NCI-H774 (cell line): ENCODE measurements at regions not wholly inside any gene's neighbourhood (a gene's known extent, or its start where the extent isn't known, plus 50 kb on each side); places are given as distances from the start of the nearest gene placed in this dataset.

ENCODE experiments used
- DNase-seq: peaks from one replicate; lab custom pipeline; 2025; lab: John Stamatoyannopoulos, UW

DNA sequence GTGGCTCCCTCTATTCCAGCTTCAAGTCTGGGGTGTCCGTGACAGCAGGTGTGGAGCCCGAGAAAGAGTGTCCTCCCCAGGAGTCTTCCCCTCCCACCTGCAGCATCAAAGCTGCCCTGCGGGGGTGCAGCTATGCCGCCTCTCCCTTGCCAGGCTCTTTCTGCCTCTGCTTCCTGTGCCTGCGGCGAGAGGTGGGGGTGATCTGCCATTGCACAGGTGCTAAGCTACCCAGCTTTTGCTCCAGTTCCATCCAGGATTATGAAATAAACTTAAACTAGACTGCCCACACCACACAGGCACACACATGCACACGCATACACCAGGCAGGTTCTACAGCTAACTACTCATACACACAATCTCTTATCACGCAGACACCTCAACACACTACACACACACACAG, 104.7 kb upstream of the CLDN10 start:
- DNase-seq = no peak

GRCh38 chr13:95451656-95452055, 100.9 kb upstream of the CLDN10 start:
- DNase-seq = no peak

DNA sequence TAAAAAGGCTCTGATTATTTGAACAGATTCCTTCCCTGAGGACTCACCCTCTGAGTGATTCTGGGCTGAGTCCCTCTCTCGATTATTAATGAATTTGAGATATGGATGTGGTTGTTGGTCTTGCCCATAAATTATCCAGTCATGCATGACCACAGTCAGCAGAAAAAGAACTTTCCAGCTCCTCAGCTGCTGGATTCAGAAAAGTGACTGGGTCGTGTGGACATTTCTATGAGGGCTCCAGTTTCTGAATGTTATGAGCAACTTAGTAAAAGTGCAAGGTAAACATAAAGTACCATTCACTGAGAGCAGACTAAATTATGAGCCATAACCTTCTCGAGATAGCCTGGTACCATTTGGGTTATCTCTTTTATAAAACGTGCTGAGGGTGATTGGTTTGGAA, 100.1 kb upstream of the CLDN10 start:
- DNase-seq = no peak

DNA sequence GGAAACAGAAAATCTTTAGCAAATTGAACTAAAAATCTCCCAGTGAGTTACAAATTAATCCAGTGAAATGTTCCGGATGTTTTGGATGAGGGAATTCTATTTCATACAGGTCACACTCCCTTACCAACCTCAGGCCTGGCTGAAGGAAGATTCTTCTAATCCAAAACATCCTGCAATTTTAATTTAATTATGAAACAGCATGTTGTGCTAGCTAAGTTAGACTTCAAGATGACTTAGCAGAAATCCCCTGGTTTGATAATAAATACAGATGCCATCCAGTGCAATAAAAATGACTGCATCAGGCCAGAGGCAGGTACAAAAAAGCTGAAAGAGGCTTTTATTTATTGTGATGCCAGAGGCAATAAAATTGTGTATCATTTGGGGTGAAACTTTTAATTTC, 96.7 kb upstream of the CLDN10 start:
- no peak for DNase-seq

DNA sequence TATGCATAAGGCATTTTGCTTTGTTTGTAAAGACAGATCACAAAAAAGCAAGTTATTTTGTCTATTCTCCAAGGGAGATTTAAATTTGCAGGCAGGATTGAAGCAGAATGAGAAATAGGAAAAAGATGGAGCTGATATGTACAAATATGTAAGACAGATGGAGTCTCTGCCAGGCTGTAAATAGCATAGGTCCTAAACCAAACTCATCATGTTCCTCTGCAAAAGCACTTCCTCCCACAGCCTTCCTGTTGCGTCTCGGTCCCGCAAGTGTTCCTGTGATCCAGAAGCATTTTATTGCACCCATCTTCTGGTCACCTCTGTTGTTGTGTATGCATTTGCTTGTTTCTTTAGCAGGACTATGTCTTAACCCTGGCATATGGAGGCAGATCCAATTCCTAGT, 95.7 kb upstream of the CLDN10 start:
- no peak for DNase-seq

- DNase-seq = no peak
Observed at GRCh38 chr13:95457294-95457693, 95.2 kb upstream of the CLDN10 start.

- no peak for DNase-seq
Observed at GRCh38 chr13:95462801-95463200, 89.7 kb upstream of the CLDN10 start.

GRCh38 chr13:95463531-95463930, 89.0 kb upstream of the CLDN10 start:
- DNase-seq = no peak

- no peak for DNase-seq
Observed at GRCh38 chr13:95470574-95471366, 81.8 kb upstream of the CLDN10 start.

DNA sequence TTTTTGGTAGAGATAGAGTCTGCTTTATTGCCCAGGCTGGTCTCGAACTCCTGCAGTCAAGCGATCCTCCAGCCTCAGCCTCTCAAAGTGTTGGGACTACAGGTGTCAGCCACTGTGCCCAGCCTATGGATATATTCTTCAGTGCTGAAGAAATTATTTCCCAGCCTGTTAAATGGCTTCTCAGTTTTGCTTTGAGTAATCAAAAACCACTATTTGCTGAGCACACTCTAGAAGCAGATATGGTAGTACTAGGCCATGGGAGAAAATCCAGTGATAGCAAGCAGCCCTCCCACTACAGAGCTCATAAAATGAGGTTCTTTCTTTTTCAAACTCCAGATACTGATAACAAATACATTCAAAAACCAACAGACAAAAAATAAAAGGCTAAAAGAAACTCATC, 80.6 kb upstream of the CLDN10 start:
- no peak for DNase-seq

DNA sequence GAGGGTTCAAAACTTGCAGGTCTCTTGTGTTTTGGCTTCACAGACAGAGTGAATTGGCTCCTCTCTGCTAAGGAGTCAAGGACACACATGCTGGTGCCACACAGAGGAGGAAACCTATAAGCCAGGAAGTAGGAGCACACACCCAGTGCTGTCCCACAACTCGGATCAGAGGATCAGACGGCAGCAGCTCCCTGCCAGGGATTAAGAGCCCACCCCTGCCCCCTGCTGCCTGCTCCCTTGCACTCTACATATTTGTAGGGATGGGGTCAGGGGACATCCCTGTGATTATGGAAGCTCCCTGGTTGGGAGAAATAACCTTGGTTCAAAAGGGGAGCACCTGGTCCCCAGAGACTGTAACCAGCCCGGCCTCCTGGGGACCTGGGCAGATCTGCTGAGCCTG, 77.5 kb upstream of the CLDN10 start:
- DNase-seq = no peak

- no peak for DNase-seq
Observed at GRCh38 chr13:95477187-95477586, 75.3 kb upstream of the CLDN10 start.

GRCh38 chr13:95479731-95480130, 72.8 kb upstream of the CLDN10 start:
- DNase-seq = no peak

DNA sequence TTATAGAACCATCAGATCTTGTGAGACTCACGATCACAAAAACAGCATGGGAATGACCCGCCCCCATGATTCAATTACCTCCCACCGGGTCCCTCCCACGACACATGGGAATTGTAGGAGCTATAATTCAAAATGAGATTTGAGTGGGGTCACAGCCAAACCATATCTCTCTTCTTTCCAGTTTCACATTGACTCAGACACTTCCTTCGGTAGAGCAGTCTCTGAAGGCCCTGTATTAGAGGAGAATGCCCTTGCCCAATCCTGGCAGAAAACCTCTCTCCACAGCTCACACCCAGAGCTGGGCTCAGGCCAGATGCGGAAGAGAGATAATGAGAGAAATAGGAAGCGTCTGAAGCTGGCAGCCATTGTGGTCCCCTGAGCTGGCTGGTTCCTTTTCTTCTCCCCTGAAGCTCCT, 72.4 kb upstream of the CLDN10 start:
- no peak for DNase-seq

DNA sequence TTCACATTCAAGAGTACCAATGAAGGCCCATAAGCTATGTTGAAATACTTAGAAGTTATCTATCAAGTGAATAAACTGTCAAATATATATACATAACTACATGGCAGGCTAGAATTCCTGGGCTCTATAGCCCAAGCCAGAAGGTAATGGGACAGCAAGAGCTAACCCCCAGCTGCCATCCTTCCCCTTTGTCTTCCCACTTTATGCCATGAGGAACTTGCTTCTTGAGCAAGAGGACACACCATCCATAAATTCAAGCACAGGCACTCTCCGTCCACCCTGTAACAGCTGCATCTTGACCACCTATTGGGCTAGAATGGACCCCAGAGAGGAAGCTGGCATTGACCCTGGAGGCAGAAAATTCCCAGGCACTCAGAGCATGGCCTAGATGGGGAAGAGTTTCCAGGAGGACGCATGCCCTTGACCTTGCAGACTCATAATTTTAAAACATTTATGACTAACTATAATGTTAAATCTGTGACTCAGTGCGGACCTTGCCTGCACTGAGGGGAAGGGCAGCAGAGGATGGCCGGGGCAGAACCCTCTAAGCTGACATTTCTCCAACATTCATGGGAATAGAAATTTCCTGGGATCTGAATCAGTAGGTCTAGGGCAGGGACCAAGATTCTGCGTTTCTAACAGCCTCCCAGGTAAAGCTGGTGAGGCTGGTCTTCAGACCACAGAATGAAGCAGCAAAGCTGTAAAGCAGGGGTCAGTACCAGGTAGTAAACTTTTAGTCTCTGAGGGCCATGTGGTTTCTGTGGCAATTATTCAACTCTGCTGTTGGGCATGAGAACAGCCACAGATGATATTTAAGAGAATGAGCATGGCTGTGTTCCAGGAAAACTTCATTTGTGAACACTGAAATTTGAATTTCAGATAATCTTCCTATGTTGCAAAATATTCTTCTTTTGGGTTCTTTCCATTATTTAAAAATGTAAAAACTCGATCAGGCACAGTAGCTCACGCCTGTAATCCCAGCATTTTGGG, 71.4 kb upstream of the CLDN10 start:
- DNase-seq = no peak

DNA sequence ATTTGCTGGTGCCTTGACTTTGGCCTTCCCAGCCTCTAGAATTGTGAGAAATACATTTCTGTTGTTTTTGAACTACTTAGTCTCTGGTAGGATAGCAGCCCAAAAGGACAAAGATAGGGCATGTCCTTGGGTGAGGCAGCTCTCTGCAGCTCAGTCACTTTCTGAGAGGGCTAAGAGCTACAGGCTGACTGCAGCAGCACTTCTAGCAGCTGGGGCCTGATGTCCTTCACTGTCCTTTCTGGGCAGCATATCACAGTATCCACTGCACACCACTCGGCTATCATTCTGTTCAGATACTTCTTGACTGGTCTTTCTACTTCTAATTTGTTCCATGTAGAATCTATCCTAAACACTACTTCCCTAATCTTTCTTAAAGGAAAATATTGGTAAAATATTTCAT, 68.5 kb upstream of the CLDN10 start:
- DNase-seq = no peak

DNA sequence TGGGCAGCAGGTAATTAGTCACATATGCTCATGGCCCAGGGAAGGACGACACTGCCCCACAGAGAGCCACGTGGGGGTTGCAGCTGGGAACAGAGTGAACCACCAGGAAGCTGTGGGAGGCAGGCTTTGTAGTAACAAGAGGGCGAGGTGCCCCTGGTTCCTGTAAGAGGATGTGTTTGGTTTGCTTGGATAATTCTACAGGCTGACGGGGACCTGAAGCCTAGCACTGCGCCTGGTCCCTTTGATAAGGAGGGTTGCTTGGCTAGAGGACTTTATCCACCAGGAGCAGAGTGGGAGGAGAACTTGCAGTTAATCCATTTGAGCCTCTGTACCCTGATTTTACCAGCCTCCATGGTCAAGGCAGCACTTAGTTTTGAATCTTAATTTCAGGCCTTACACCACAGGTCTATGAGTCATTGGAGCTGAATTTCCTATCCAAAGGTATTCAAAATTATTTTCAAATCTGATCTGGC, 67.4 kb upstream of the CLDN10 start:
- no peak for DNase-seq

DNA sequence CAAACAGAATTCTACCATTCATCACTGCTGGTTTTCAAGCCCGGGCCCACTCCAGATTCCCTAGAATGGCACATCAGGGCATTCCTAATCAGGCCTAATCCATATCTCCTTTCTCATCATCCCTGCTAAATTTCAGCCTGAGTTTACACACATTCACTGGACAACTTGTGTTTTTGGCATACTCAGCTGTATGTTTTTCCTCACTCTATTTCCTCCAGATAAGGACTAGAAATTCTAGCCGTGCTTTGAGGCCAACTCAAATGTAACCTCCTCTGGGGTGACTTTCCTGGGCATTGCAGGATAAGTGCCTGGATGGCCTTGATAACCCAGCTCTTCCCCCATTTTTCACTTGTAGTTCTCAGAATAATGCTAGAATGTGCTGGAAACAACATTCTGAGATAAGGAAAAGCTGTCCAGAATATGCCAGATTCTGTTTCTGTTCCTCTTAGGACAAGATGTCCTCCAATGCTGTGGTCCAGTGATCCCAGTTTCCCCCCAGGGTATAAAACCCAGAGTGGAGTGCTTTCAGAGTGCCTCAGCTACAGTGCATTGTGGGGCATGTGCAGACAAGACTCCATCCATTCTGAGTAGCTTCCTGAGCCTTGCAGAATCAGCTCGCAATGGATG, 66.9 kb upstream of the CLDN10 start:
- no peak for DNase-seq

DNA sequence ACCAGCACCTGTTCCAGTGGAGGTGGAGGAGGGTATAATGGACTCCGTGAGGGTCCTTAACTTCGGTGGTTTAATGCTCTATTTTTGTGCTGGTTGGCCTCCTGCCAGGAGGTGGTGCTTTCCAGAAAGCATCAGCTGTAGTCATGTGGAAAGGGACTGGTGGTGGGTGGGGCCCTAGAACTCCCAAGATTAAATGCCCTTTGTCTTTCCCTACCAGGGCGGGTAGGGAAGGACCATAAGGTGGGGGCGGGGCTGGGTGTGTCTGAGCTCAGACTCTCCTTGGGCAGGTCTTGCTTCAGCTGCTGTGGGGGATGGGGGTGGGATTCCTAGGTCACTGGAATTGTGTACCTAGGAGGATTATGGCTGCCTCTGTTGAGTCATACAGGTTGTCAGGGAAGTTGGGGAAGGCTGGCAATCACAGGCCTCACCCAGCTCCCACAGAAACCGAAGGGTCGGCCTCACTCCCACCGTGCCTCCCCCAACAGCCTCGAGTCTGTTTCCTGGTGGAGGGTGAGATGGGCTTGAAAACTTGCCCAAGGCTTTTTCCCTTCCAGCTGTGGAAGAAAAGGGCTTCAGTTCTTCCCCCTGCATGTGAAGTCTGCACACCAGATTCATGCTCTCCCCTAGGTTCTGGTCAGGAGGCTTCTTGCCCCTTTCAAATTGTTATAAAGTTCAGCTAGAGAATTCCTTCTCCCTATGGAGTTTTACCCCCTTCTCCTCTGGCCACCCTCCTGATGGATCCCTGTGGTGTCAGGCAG, 60.3 kb upstream of the CLDN10 start:
- no peak for DNase-seq

GRCh38 chr13:95494082-95494681, 58.3 kb upstream of the CLDN10 start:
- peak; percentile 70 for DNase-seq

- no peak for DNase-seq
Observed at GRCh38 chr13:95496485-95496884, 56.0 kb upstream of the CLDN10 start.
